Gastroesophageal sphincter (tissue), 3 donors: ENCODE measurements at regions not wholly inside any gene's neighbourhood (a gene's known extent, or its start where the extent isn't known, plus 50 kb on each side); places are given as distances from the start of the nearest gene placed in this dataset.

Experiments used
- CTCF ChIP-seq, 4 experiments: fragments of 200-600 bp in 2 of 4; fragments of 450-650 bp in 2 of 4; sonication (generic) in 1 of 4; IDR thresholded peaks; one replicate each; pipeline ENCODE4 v1.5.1; 2017 to 2019; ENCODE audit warnings: antibody characterized with exemption in 4 of 4, mild to moderate bottlenecking in 2 of 4, moderate library complexity in 2 of 4
- EP300 ChIP-seq: sonication (generic); formaldehyde crosslinking; IDR thresholded peaks from one replicate; pipeline ENCODE4 v1.6.1; 2017; ENCODE audit warnings: antibody characterized with exemption, mild to moderate bottlenecking
- POLR2A ChIP-seq, 2 donors: fragments of 450-650 bp; IDR thresholded peaks; one replicate each; pipeline ENCODE4 v1.6.1; 2017; ENCODE audit warnings: antibody characterized with exemption in 2 of 2, mild to moderate bottlenecking in 2 of 2, moderate library complexity in 1 of 2
- POLR2AphosphoS5 ChIP-seq: sonication (generic); formaldehyde crosslinking; IDR thresholded peaks from one replicate; pipeline ENCODE4 v1.6.1; 2017; ENCODE audit warnings: antibody characterized with exemption

GRCh38 chr13:40113643-40114304, 458.3 kb downstream of the COG6 start:
- TF ChIP-seq CTCF (IDR thresholded peaks at IDR 0.05) (no peak), POLR2A (IDR thresholded peaks at IDR 0.05) (no peak), POLR2AphosphoS5 (peak; percentile 80), EP300 (no peak)
